ENCODE measurements at regions not wholly inside any gene's neighbourhood (a gene's known extent, or its start where the extent isn't known, plus 50 kb on each side); places are given as distances from the start of the nearest gene placed in this dataset.

GRCh38 chr2:107374249-107374648 is 452.4 kb upstream of the RGPD4 start:
- Histone ChIP-seq H3K4me1 (replicated peaks in 1 of 2; ENCODE audit: control insufficient read depth in 2 of 2, insufficient read depth in 2 of 2, low read length in 2 of 2) (no peaks in the 10 kb centered on the region), H3K9ac (ENCODE audit: insufficient read depth in 1 of 2, low read depth in 2 of 2, low read length in 2 of 2) (no peak overlapping the region), H3K4me2 (ENCODE audit: insufficient read depth, low read length) (no peak overlapping the region), H3K4me3 (no peak overlapping the region), H3K9me1 (ENCODE audit: control insufficient read depth, insufficient read depth, low read length) (no peaks in the 10 kb centered on the region), H3K9me3 (replicated peaks; ENCODE audit: control insufficient read depth, insufficient read depth, low read depth, low read length) (0 out of 2 replicates have a peak, but pooled peaks cover 1% of the 10 kb centered on the region), H2AFZ (ENCODE audit: low read depth, low read length) (no peak overlapping the region), H3K27me3 (ENCODE audit: control insufficient read depth in 2 of 2, insufficient read depth in 2 of 2, low read length in 2 of 2) (no peaks in the 10 kb centered on the region), H3K27ac (ENCODE audit: extremely low read depth, low read depth, low read length) (no peak overlapping the region), H4K20me1 (replicated peaks; ENCODE audit: control insufficient read depth, insufficient read depth, low read length) (no peaks in the 10 kb centered on the region), H3K36me3 (ENCODE audit: control insufficient read depth, insufficient read depth, low read length) (no peaks in the 10 kb centered on the region), H3K79me2 (ENCODE audit: control insufficient read depth, insufficient read depth, low read length) (no peaks in the 10 kb centered on the region)
- no peak for DNase-seq (ENCODE audit: extremely low read depth in 1 of 4, low spot score in 3 of 4)
- ATAC-seq = no peak
- CTCF ChIA-PET (ENCODE audit: low intra/inter-chr PET ratio) = no interaction called here
- FAIRE-seq = no peak
- 0% methylated on average over 4 of the region's 4 CpGs for WGBS (ENCODE audit: insufficient coverage, low coverage, missing lambda C conversion rate)
- in situ Hi-C loops (cut with MboI) = no loop called here
- TF ChIP-seq KLF10 (CRISPR knock-in tag; IDR thresholded peaks at IDR 0.05) (no peak), NELFE (IDR thresholded peaks at IDR 0.05; ENCODE audit: insufficient read depth, insufficient read length) (no peak), PHTF2 (CRISPR knock-in tag; IDR thresholded peaks at IDR 0.05) (no peak), HMGN3 (IDR thresholded peaks at IDR 0.05; ENCODE audit: borderline replicate concordance, extremely low read depth, insufficient read length, low read depth, low read length) (no peak), MAFF (IDR thresholded peaks at IDR 0.05; ENCODE audit: low read length) (no peak), NR2C1 (IDR thresholded peaks at IDR 0.05) (no peak), NR2C1 (tag; IDR thresholded peaks at IDR 0.05) (no peak), CBFB (CRISPR knock-in tag; IDR thresholded peaks at IDR 0.05) (no peak), ZNF23 (CRISPR knock-in tag; IDR thresholded peaks at IDR 0.05) (no peak), ARHGAP35 (IDR thresholded peaks at IDR 0.05; ENCODE audit: partially characterized antibody) (no peak), ESRRA (IDR thresholded peaks at IDR 0.05; ENCODE audit: borderline replicate concordance, low read depth) (no peak), PHF21A (IDR thresholded peaks at IDR 0.05; ENCODE audit: borderline replicate concordance, low read depth) (no peak), ZNF282 (CRISPR knock-in tag; IDR thresholded peaks at IDR 0.05) (no peak)
- TF ChIP-seq, protein P1, sequence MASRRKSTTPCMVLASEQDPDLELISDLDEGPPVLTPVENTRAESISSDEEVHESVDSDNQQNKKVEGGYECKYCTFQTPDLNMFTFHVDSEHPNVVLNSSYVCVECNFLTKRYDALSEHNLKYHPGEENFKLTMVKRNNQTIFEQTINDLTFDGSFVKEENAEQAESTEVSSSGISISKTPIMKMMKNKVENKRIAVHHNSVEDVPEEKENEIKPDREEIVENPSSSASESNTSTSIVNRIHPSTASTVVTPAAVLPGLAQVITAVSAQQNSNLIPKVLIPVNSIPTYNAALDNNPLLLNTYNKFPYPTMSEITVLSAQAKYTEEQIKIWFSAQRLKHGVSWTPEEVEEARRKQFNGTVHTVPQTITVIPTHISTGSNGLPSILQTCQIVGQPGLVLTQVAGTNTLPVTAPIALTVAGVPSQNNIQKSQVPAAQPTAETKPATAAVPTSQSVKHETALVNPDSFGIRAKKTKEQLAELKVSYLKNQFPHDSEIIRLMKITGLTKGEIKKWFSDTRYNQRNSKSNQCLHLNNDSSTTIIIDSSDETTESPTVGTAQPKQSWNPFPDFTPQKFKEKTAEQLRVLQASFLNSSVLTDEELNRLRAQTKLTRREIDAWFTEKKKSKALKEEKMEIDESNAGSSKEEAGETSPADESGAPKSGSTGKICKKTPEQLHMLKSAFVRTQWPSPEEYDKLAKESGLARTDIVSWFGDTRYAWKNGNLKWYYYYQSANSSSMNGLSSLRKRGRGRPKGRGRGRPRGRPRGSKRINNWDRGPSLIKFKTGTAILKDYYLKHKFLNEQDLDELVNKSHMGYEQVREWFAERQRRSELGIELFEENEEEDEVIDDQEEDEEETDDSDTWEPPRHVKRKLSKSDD (conservative IDR thresholded peaks at IDR 0.05; ENCODE audit: low read length) = no peak
- no TSS peak for BruUV-seq (replicated peaks)
- POLR2A ChIA-PET = no interaction called here
- intact Hi-C loops (cut with micrococcal nuclease) = no loop called here

All from K562 (cell line).